GM19468 (cell line): ENCODE measurements at regions not wholly inside any gene's neighbourhood (a gene's known extent, or its start where the extent isn't known, plus 50 kb on each side); places are given as distances from the start of the nearest gene placed in this dataset.
"Not testable (repeated sequence)": the region's sequence is repeated elsewhere in the genome, so short reads cannot be mapped to it uniquely, and the experiment has no call there.

Experiments
- ATAC-seq: cut with Tn5 transposase; IDR thresholded peaks from one replicate; pipeline ENCODE4 v1.9.1; 2021; ENCODE audit warnings: mild to moderate bottlenecking, moderate library complexity, moderate number of reproducible peaks; ENCODE audit not compliant: unreplicated experiment; ENCODE audit errors: extremely low read depth

DNA sequence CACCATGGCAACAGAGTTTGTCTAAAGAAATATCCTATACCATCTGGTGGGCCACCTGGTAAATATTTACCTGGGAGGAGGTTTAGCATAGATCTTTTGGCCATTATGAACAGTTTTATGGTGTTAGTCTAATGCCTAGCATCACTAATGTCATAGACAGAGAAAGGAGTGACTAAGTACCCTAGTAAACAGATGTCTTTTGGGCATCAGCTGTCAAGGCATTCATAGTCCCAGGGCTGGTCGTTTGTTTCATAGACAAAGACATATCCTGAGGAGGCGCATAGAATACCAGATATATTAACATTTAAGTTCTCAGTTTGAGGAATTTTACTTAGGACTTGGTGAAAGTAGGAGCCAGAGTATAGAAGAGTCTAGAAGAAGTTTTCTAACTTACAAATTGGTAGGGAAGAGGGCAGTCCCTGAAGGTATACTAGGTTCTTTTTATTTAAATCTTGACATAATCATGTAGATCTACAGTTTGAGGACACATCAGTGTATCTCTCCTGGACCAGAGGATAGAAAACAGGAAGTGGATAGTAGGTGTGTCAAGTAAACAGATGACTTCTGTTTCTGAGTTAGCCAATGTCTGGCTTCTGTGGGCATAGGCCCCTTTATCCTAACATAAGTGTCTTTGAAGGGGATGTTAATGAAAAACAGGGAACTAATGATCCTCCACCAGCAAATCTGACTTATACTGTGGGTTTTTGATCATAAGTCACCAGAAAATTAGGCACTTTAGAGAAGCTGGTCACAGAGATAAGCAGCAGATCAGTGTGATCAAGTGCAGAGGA, 105.0 kb upstream of the PRSS3 start:
- ATAC-seq = no peak

DNA sequence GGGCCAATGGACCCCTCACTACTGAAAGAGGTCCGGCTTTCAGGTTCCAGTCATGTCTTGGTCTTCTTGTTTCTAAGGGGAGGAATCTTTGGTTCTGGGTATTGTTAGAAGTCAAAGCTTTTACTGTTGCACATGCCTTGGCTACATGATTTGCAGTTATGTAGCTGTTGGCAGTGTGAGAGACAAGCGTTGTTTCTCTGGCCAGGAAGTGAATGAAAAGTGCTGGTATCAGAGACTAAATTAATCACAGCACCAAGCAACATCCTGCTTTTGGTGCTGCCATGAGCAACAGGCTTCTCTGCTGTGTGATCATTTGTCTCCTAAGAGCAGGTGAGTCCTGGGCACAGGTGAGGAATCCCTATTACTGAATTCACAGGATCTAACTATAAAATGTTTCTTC, 100.1 kb upstream of the PRSS3 start:
- ATAC-seq = no peak

DNA sequence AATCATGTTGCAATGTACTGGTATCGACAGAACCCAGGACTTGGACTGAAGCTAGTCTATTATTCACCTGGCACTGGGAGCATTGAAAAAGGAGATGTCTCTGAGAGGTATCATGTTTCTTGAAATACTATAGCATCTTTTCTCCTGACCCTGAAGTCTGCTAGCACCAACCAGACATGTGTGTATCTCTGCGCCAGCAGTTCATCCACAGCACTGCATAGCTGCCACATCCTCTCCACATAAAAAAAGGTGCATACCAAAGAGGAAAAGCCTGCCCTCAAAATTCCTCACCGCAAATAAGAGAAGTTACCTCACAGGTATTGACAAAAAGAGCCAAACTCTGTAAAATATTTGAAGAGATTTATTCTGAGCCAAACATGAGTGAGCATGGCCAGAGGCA, 99.5 kb upstream of the PRSS3 start:
- no peak for ATAC-seq

DNA sequence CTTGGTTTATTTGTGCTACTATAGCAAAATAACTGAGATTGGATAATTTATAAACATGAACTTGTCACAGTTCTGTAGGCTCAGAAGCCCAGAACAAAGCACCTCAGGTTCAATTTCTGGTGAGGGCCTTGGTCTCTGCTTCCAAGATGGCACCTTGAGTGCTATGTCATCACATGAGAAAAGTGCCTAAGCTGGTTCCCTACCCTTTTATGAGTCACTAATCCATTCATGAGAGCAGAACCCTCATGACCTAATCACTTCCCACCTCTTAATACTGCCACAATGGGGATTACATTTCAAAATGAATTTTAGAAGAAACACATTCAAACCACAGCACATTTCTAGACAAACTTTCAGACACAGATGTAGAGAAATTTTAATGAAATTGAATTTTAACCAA, 98.2 kb upstream of the PRSS3 start:
- no peak for ATAC-seq

DNA sequence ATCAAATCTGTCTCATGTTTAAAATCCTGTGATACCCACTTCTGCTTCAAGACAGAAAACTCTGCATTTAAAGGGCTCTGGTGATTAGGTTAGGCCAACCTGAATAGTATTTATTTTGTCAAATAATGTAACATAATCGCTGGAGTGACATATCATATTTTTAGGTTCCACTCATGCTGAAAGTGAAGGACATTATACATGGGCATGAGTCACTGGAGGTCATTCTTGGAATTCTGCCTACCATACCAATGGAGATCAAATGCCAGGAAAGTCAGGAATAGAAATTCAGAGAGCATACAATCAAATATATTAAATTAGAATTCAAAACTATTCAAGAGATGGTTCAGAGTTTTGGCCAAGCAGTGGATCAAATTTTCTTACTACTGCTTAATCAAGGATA, 97.1 kb upstream of the PRSS3 start:
- no peak for ATAC-seq

DNA sequence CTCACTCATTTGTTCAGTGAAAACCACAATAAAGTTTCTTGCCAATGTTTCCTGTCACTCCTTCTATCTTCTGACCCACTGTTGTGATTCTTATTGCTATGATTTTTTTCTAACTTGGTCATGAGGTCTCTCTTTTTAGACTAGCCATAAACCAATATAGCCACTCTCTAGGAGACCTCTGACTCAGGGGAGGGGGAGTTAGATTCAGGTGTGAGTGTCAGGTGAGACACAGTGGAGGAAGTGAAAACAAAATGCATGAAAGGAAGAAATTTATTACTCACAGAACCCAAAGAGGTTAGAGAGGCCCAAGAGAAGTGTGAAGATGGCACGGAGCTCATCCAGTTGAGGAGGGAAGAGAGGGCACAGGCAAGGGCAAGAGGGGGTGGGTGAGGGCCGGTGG, 94.4 kb upstream of the PRSS3 start:
- ATAC-seq = not testable (repeated sequence)

DNA sequence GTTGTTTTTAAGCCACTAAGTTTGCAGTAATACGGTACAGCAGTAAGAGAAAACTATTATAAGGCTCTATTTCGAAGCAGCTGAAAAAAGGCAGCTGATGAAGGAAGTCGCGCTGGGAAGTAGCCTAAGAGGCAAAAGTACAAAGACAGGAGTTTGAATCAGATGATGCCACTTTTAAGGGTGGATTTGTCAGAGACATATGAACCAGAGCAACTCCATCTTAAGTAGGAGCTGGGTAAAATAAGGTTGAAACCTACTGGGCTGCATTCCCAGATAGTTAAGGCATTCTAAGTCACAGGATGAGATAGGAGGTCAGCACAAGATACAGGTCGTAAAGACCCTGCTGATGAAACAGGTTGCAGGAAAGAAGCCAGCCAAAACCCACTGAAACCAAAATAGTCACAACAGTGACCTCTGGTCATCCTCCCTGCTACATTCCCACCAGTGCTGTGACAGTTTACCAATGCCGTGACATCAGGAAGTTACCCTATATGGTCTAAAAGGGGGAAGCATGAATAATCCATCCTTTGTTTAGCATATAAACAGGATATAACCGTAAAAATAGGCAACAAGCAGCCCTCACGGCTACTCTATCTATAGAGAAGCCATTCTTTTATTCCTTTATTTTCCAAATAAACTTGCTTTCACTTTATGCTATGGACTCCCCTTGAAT, 91.8 kb upstream of the PRSS3 start:
- no peak for ATAC-seq

DNA sequence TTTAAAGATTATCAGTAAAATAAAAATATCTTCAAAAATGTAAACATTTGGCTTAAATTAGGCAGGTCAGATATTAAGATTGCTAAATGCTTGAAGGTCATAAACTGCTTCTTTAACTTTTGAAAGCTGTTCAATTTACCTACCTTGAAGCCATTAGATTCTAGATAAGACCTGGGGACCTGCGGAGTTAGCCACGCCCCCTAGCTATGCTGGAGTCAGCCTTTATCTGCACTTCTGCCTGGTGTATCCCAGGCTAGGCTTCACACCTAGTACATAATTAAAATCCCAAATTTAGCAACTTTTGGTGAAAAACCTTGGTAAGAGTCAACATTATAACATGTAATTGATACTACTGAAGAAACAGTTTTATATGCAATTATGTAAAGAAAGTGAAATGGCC, 89.9 kb upstream of the PRSS3 start:
- not testable (repeated sequence) for ATAC-seq

DNA sequence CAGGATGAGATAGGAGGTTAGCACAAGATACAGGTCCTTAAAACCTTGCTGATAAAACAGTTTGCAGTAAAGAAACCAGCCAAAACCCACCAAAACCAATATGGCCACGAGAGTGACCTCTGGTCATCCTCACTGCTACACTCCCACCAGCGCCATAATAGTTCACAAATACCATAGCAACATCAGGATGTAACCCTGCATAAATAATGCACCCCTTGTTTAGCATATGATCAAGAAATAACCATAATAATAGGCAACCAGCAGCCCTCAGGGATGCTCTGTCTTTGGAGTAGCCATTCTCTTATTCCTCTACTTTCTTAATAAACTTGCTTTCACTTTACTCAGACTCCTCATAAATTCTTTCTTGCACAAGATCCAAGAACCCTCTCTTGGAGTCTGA, 86.9 kb upstream of the PRSS3 start:
- ATAC-seq = no peak

DNA sequence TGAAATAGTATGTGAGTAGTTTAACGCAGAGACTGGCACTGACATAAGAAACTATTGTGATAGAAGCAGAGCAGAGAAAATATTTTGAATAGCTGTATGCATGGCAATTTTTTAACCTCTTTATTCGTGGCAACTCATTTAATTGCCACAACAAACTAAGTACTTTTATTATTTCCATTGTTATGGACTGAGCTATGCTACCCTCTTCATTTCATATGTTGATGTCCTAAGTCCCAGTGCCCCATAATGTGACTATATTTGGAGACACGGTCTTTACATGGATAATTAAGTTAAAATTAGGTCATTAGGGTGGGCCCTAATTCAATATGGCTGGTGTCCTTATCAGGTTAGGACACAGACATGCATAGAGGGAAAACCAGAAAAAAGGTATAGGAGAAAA, 86.1 kb upstream of the PRSS3 start:
- ATAC-seq = no peak

DNA sequence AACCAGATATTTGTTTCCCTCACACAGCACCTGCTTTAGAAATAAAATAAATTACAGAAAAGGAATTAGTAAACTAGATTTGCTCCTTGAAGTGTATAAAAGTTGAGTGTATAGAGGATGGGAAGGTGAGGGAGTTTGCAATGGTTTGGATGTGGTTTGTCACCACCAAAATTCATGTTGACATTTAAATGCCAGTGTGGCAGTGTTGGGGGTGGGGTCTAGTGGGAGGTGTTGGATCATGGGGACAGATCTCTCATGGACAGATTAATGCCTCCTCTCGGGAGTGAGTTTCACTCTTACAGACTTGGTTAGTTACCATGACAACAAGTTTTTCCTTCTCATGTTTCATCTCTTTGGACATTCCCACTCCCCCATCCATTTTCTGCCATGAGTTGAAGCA, 83.9 kb upstream of the PRSS3 start:
- ATAC-seq = not testable (repeated sequence)

DNA sequence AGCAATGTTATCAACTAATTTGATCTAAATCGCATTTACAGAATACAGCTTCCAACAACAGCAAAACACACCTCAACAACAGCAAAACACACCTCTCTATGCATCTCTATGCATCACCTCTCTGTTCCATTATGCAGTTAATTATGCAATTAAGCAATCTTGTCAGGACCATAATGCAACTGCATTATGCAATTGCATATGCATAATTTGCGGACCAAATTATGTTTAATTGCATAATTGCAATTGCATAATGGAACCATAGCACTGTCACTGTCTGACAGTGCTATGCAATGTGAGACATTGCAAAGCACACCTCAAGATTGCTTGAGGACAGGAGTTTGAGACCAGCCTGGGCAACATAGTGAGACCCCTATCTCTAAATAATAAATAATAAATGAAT, 80.4 kb upstream of the PRSS3 start:
- no peak for ATAC-seq

DNA sequence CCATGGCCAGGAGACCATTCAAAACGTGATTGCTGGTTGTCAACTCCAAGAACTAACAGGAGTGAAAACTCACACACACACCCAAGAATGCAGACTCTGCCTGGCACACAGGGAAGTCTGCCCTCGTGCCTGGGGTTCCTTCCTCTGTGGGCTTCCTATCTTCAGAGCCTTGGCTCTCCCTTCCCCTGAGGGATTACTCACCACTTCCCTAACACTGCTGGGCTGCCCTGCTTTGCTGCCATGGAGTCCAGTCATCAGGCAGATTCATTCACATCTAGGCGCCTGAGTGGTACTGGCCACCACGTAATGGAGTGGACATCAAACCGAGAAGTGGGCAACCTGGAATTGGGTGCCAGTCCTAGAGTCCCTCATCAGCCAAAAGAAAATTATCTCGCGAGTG, 76.4 kb upstream of the PRSS3 start:
- ATAC-seq = no peak

DNA sequence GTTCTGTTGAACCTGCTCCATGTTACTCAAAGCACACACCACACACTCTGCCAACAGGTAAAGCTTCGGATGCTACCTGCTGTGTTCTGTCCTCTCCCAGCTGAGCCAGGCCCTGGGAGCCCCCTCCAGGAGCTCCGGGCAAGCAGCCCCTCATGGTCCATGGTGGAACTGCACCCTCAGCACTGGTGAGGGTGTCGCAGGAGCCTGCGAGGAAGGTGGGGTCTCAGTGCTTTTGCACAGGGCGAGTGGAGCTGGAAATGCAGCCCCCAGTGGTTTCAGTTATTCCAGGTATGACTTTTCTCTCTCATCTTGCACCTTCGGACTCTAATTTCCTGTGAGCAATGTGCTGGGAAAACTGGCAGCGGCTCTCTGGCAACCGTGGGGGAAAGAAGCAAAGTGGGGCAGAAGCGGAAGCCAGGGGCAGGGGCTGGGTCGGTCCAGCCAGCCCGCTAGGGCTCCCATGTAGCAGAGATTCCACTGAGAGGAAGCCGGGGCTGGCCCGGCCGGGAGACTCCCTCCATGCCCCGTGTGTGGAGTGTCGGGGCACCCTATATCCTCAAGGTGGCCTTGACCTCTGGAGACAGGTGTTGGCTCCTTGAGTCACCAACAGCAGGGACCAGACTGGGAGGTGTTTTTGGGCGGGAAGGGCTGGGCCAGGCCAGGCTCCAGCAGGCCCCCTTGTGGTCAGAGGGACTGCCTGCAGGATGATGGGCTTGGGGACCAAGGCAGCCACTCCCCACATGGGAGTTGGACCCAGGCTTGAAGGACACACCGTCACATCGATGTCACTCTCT, 75.6 kb upstream of the PRSS3 start:
- no peak for ATAC-seq

DNA sequence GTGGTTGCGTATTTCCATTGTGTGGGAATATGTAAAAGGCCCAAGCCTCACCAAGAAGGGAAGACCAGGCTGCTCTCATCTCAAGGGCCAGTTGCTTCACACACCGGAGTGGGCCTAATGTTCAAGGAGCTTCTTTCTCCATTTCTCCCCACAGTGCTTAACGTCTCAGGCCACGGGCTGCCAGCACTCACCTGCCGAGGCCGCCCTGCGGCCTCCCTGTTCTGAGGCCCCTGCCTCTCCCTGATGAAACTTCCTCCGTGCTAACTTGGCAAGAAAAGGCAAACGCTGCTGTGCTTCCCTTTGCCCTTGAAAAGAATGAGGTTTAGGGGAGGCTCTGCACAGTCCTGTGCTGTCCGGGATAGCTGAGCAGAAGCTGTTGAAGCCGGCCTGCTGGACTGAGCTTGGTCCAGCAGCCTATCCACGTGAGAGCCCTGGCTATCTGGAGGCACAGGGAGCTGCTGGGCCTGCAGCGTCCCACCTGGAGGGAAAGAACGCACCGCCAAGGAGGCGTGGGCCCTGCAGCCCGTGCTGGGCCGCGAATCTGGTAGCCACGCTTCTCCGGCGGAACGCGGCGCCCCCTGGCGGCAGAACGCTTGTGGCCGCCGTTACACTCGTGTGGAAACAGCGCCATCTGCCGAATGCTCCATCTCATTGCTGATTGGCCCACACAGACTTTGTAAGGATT, 73.5 kb upstream of the PRSS3 start:
- peak; percentile 31 for ATAC-seq

DNA sequence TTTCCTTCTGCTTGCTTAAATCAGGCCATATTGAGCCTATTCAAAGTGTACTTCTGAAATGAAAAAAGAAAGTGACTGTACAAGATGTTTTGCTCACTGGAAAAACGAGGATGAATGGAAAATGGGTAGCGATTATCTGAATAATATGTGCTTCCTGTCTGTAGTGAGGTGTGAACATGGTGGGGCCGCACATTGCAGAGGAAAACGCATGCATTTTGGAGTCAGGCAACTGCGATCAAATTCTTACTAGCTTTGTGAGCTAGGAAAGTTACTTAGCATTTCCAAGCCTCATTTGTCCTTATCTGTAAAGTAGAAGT, 73.0 kb upstream of the PRSS3 start:
- ATAC-seq = no peak

DNA sequence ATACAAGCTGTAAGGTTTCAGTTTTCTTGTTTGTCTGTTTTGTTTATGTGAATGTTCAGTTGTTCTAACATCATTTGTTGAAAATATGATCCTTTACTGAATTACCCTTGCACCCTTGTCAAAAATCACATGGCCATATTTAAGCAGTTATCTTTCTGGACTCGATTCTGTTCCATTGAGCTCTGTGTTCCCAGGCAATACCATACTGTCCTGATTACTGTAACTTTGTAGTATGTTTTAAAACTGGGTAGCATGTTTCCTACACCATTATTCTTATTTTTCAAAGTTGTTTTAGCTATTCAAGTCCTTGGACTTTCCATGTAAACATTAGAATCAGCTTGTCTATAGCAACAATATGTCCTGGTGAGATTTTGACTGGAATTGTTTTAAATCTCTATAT, 66.7 kb upstream of the PRSS3 start:
- ATAC-seq = no peak

DNA sequence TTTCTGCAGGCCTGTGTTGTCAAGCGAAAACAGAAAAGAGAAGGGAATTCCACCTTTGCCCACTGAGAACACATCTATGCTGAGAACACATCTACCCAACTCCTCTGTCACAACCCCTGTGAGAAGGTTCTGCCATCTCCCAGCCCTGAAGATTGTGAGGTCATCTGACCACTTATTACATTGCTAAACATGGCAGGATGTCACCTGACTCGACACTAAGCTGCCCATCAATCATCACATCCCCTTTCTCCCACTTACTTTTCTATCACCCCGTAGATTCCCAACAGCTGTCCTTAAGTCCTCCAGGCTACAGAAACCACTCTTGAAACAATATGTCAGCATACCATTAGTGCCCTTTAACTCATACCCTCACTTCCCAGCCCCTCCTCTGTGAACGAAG, 64.2 kb upstream of the PRSS3 start:
- ATAC-seq = no peak

DNA sequence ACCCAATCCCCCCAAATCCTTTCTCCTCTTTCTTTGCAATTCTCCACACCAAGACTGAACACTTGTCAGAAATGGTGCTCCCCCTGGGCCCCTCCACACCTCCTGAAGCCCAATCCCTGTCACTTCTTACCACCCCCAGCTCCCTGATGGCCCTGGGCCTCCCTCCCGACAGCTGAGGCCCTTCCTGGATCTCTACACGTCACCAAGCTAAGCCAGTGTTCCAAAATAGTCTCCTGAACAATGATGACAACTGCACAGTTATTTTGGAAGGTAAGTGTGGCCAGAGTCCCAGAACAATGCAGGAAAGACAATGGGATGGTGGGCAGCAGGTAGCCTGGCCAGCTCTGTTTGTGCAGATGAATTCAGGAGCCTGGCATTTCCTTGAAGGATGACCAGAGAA, 63.7 kb upstream of the PRSS3 start:
- no peak for ATAC-seq

DNA sequence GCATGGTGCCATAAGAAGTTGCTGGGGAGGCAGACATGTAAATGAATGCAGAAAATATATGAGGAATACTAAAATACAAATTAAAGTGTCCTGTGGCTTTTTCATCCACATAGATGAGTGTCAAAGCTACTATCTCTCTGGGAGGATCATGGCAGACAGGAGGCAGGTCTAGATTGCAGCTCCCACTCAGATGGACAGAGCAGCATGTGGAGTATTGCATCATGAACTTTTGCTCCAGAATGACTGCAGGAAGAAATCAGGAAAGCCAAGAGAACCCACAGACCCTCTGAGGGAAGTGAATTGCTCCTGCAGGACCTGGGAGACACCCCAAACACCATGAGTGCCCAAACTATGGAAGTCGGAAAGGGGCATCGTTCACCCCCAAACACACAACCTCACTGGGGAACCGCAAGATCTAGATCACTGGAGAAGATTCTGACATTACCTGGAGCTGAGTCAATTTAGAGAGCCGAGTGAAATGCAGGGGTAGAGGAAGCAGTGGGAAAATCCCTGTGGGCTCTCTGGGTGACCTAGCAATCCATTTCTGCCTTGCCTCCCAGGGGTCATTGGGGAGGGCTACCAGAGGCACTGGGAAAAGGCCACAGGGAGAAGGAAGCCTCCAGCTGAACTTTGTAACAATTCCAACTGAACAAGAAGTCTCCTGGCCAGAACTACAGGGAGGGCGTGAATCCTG, 61.0 kb upstream of the PRSS3 start:
- not testable (repeated sequence) for ATAC-seq
